ENCODE measurements at regions not wholly inside any gene's neighbourhood (a gene's known extent, or its start where the extent isn't known, plus 50 kb on each side); places are given as distances from the start of the nearest gene placed in this dataset.

DNA sequence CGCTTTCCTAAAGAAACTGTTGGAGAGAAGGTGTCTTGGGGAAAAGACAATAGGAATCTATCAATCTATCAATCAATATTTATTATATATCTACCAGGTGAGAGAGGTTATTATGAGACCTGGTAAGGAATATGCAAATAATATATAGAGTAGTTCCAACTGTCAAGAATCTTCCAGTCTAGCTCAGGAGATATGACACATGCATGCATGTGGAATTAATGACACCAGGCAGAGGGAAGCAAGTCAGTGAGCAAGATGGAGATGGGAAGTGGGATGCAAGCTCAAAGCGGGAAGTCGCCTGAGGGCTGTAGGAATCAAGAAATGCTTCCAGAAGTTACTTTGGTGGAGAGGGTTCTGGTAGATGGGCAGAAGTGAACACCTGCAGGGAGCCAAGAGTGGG lies 187.4 kb upstream of the NRP1 start:
- WGBS, 2 donors: 90 to 95% methylated on average over 3 of the region's 3 CpGs
- intact Hi-C loops (cut with DNase I; ENCODE audit: low total_unique reads): no loop called here
- no peak for DNase-seq (ENCODE audit: low spot score in 2 of 2)
- TF ChIP-seq, protein P1, sequence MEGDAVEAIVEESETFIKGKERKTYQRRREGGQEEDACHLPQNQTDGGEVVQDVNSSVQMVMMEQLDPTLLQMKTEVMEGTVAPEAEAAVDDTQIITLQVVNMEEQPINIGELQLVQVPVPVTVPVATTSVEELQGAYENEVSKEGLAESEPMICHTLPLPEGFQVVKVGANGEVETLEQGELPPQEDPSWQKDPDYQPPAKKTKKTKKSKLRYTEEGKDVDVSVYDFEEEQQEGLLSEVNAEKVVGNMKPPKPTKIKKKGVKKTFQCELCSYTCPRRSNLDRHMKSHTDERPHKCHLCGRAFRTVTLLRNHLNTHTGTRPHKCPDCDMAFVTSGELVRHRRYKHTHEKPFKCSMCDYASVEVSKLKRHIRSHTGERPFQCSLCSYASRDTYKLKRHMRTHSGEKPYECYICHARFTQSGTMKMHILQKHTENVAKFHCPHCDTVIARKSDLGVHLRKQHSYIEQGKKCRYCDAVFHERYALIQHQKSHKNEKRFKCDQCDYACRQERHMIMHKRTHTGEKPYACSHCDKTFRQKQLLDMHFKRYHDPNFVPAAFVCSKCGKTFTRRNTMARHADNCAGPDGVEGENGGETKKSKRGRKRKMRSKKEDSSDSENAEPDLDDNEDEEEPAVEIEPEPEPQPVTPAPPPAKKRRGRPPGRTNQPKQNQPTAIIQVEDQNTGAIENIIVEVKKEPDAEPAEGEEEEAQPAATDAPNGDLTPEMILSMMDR (IDR thresholded peaks at IDR 0.05): no peak
- no peak for TF ChIP-seq POLR2A (IDR thresholded peaks at IDR 0.05)
- H3K4me3 ChIP-seq (ENCODE audit: low read depth, poor library complexity, severe bottlenecking): no peak overlapping the region

DNA sequence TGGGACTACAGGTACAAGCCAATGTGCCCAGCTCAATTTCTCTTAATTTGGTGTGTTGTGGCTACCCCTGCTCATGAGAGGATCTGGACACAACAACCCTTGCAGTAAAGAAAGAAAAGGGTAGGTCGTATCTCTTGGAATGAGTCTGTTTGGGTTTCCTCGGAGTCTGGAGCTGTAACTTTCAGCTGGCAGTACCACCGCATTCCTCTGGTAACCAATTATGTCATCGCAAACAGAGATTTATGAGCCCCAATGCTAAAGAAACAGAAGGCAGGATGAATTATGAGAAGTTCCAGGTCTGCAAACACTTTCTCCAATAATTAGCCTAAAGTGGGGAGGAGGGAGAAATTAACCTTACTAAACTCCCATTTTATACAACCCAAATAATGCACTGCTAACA lies 186.6 kb upstream of the NRP1 start:
- no peak overlapping the region for H3K4me3 ChIP-seq (ENCODE audit: low read depth, poor library complexity, severe bottlenecking)
- intact Hi-C loops (cut with DNase I; ENCODE audit: low total_unique reads): no loop called here
- 14 to 26% methylated on average over 4 of the region's 4 CpGs for WGBS, 2 donors
- DNase-seq (ENCODE audit: low spot score in 2 of 2): no peak
- TF ChIP-seq POLR2A (IDR thresholded peaks at IDR 0.05): no peak
- TF ChIP-seq, protein P1 (IDR thresholded peaks at IDR 0.05): no peak

DNA sequence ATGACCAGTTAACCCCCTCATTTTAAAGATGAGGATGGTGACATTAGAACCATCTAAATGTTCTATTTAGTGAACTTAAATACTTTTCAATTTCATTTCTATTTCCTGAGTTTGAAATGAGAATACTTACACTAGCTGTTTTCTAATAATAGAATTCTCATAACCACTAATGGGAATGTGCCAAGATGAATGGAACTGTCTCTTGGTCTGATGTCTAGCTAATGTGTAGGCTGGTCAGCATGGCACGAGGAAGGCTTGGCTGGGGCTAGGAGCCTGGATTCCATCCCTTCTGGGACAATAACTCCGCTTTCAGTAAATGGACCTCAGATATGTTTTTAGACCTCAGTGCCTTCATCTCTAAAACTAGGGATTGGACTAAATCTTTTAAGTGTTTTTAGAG lies 185.8 kb upstream of the NRP1 start:
- no peak for DNase-seq (ENCODE audit: low spot score in 2 of 2)
- TF ChIP-seq, protein P1 (IDR thresholded peaks at IDR 0.05): no peak
- TF ChIP-seq POLR2A (IDR thresholded peaks at IDR 0.05): no peak
- intact Hi-C loops (cut with DNase I; ENCODE audit: low total_unique reads): no loop called here
- H3K4me3 ChIP-seq (ENCODE audit: low read depth, poor library complexity, severe bottlenecking): no peak overlapping the region
- 58 to 68% methylated on average over 2 of the region's 2 CpGs for WGBS, 2 donors

DNA sequence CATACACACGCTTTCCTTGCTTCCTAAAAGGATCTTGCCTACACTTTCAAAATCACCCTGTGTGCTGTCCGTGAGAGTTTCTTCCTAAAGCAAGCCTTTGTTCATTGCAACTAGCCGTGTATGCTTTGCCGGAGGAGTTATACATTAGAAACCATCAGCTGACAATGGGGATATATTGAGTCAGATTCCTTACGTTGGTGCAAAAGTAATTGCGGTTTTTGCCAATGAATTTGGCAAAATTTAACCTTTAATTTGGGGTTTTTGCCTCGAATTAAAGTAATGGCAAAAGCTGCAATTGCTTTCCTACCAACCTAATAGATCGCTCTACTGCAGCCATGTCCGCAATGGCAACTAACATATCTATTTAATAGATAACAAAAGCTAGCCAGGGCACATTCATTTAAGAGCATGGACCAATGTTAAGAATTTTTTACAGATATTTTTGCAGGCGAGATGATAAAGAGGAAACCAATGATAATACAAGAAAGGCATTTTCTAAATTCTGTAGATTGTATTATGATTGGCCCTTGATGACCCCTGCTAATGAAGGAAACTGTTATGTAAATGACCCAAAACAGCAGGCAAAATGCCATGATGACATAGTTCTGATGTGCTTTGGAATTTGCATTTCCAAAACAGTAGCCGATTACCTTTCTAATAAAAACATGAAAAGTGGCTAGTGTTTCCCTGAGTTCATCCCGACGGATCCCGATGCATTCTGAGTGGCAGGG lies 184.8 kb upstream of the NRP1 start:
- WGBS, 2 donors: 78 to 79% methylated on average over 14 of the region's 14 CpGs
- intact Hi-C loops (cut with DNase I; ENCODE audit: low total_unique reads): no loop called here

DNA sequence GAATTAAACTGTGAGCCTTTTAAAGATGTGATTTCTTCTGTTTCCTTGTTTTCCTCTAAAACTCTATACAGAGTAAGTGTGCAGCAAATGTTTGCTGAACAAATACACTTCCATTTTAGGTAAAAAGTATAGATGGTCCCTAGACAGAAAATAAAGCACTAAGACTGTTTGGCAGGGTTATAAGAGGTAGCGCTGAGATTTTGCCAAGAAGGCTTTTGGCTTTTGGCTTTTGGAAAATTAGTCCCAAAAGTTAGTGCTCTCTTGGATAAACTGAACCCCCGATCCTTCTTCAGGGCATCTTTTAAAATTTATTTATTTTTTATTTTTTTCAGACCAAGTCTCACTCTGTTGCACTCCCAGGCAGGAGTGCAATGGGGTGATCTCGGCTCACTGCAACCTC lies 175.7 kb upstream of the NRP1 start:
- intact Hi-C loops (cut with DNase I; ENCODE audit: low total_unique reads): no loop called here
- DNase-seq (ENCODE audit: low spot score in 2 of 2): no peak
- 54 to 82% methylated on average over 3 of the region's 3 CpGs for WGBS, 2 donors
- no peak overlapping the region for H3K4me3 ChIP-seq (ENCODE audit: low read depth, poor library complexity, severe bottlenecking)
- TF ChIP-seq POLR2A (IDR thresholded peaks at IDR 0.05): no peak
- TF ChIP-seq, protein P1 (IDR thresholded peaks at IDR 0.05): no peak

More for the DNA sequence above, 184.8 kb upstream of the NRP1 start:
- TF ChIP-seq POLR2A (IDR thresholded peaks at IDR 0.05): no peak
- TF ChIP-seq, protein P1 (IDR thresholded peaks at IDR 0.05): no peak
- no peak overlapping the region for H3K4me3 ChIP-seq (ENCODE audit: low read depth, poor library complexity, severe bottlenecking)
- no peak for DNase-seq (ENCODE audit: low spot score in 2 of 2)
